ENCODE measurements at regions not wholly inside any gene's neighbourhood (a gene's known extent, or its start where the extent isn't known, plus 50 kb on each side); places are given as distances from the start of the nearest gene placed in this dataset.

GRCh38 chr5:88436290-88436689, 167.6 kb upstream of the TMEM161B start:
- no peak overlapping the region for H3K27ac Mint-ChIP-seq (ENCODE audit: unreplicated experiment)
- no peak overlapping the region for H3K4me3 ChIP-seq (ENCODE audit: low read depth, low read length)
- POLR2A ChIA-PET = no interaction called here
- no peaks in the 10 kb centered on the region for H3K27me3 ChIP-seq (replicated peaks; ENCODE audit: control insufficient read depth, insufficient read depth, low read length)
- no peaks in the 10 kb centered on the region for H3K4me1 ChIP-seq
- no peak overlapping the region for H3K4me3 Mint-ChIP-seq (ENCODE audit: unreplicated experiment)
- peaks cover 6% of the 10 kb centered on the region for H3K4me1 Mint-ChIP-seq (ENCODE audit: low read depth, unreplicated experiment)
- H3K9me3 Mint-ChIP-seq (ENCODE audit: unreplicated experiment) = no peaks in the 10 kb centered on the region
- peaks cover 8% of the 10 kb centered on the region for H3K27me3 Mint-ChIP-seq (ENCODE audit: insufficient read depth, unreplicated experiment)
- no peaks in the 10 kb centered on the region for H3K36me3 ChIP-seq (ENCODE audit: control insufficient read depth, insufficient read depth, low read length)
- no TSS peak for BruUV-seq (replicated peaks)
- intact Hi-C loops (cut with micrococcal nuclease; ENCODE audit: unreplicated experiment) = no loop called here
- DNase-seq = no peak
- no peak for TF ChIP-seq CTCF (IDR thresholded peaks at IDR 0.05; ENCODE audit: insufficient read depth in 1 of 2, low read depth in 1 of 2, low read length in 1 of 2, severe bottlenecking in 1 of 2, unreplicated experiment in 1 of 2)
- CTCF ChIA-PET = no interaction called here
- H3K9me3 ChIP-seq = no peaks in the 10 kb centered on the region
- no peaks in the 10 kb centered on the region for H3K36me3 Mint-ChIP-seq (ENCODE audit: insufficient read depth, unreplicated experiment)

DNA sequence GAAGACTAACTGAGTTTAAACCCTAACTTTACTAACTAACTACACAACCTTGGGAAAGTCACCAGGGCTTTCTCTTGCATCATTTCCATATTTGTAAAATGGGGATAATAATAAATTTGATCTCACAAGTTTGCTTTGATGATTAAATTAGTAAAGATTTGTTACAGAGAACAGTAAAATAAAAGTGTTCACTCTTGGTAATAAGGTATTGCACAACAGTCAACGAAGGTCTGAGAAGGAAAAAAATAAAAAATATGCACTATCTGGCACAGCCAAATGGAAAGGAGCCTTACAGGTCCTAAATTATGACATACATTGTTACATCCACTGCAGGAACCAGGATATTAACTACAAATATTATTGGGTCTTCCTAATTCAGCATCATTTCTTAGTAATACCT, 160.0 kb upstream of the TMEM161B start:
- no peak overlapping the region for H3K4me3 Mint-ChIP-seq (ENCODE audit: unreplicated experiment)
- H3K9me3 Mint-ChIP-seq (ENCODE audit: unreplicated experiment) = no peaks in the 10 kb centered on the region
- Histone ChIP-seq H3K4me1 (no peaks in the 10 kb centered on the region), H3K27me3 (replicated peaks; ENCODE audit: control insufficient read depth, insufficient read depth, low read length) (no peaks in the 10 kb centered on the region), H3K9me3 (no peaks in the 10 kb centered on the region), H3K36me3 (ENCODE audit: control insufficient read depth, insufficient read depth, low read length) (no peaks in the 10 kb centered on the region), H3K4me3 (ENCODE audit: low read depth, low read length) (no peak overlapping the region)
- no peak for TF ChIP-seq CTCF (IDR thresholded peaks at IDR 0.05; ENCODE audit: insufficient read depth in 1 of 2, low read depth in 1 of 2, low read length in 1 of 2, severe bottlenecking in 1 of 2, unreplicated experiment in 1 of 2)
- no peaks in the 10 kb centered on the region for H3K36me3 Mint-ChIP-seq (ENCODE audit: insufficient read depth, unreplicated experiment)
- peaks cover 7% of the 10 kb centered on the region for H3K27me3 Mint-ChIP-seq (ENCODE audit: insufficient read depth, unreplicated experiment)
- H3K27ac Mint-ChIP-seq (ENCODE audit: unreplicated experiment) = no peak overlapping the region
- H3K4me1 Mint-ChIP-seq (ENCODE audit: low read depth, unreplicated experiment) = no peaks in the 10 kb centered on the region
- no TSS peak for BruUV-seq (replicated peaks)
- CTCF ChIA-PET = no interaction called here
- POLR2A ChIA-PET = no interaction called here
- intact Hi-C loops (cut with micrococcal nuclease; ENCODE audit: unreplicated experiment) = no loop called here
- no peak for DNase-seq

DNA sequence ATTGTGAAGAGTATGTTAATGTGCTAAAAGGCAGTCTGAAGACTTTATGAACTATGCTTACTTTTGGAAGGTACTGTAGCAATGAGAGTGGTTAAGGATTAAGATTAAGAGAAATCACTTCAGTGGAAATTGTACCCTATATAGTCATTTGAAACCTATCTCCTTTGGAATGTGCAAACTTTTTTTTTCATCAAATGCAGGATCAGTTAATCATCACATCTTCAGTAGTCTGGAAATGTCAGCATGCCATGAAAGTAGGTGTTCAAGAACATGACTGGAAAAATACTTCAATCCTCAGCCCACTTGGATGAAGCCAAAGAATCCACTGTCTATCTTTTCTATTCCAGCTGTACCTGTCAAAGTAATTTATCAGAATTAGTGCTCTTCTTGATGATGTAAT, 157.8 kb upstream of the TMEM161B start:
- H3K4me3 Mint-ChIP-seq (ENCODE audit: unreplicated experiment) = no peak overlapping the region
- no peaks in the 10 kb centered on the region for H3K4me1 Mint-ChIP-seq (ENCODE audit: low read depth, unreplicated experiment)
- H3K9me3 Mint-ChIP-seq (ENCODE audit: unreplicated experiment) = no peaks in the 10 kb centered on the region
- H3K36me3 ChIP-seq (ENCODE audit: control insufficient read depth, insufficient read depth, low read length) = no peaks in the 10 kb centered on the region
- no peaks in the 10 kb centered on the region for H3K27me3 ChIP-seq (replicated peaks; ENCODE audit: control insufficient read depth, insufficient read depth, low read length)
- DNase-seq = no peak
- ChIA-PET CTCF (no interaction called here), POLR2A (no interaction called here)
- no peaks in the 10 kb centered on the region for H3K4me1 ChIP-seq
- H3K9me3 ChIP-seq = no peaks in the 10 kb centered on the region
- H3K4me3 ChIP-seq (ENCODE audit: low read depth, low read length) = no peak overlapping the region
- no peak for TF ChIP-seq CTCF (IDR thresholded peaks at IDR 0.05; ENCODE audit: insufficient read depth in 1 of 2, low read depth in 1 of 2, low read length in 1 of 2, severe bottlenecking in 1 of 2, unreplicated experiment in 1 of 2)
- peaks cover 3% of the 10 kb centered on the region for H3K27me3 Mint-ChIP-seq (ENCODE audit: insufficient read depth, unreplicated experiment)
- H3K27ac Mint-ChIP-seq (ENCODE audit: unreplicated experiment) = no peak overlapping the region
- intact Hi-C loops (cut with micrococcal nuclease; ENCODE audit: unreplicated experiment) = no loop called here
- BruUV-seq (replicated peaks) = no TSS peak
- no peaks in the 10 kb centered on the region for H3K36me3 Mint-ChIP-seq (ENCODE audit: insufficient read depth, unreplicated experiment)

Measured in Caco-2 (cell line).